ENCODE measurements at regions not wholly inside any gene's neighbourhood (a gene's known extent, or its start where the extent isn't known, plus 50 kb on each side); places are given as distances from the start of the nearest gene placed in this dataset.
A peak's percentile ranks its signal among the peaks of the same experiment; 100 is the strongest.

DNA sequence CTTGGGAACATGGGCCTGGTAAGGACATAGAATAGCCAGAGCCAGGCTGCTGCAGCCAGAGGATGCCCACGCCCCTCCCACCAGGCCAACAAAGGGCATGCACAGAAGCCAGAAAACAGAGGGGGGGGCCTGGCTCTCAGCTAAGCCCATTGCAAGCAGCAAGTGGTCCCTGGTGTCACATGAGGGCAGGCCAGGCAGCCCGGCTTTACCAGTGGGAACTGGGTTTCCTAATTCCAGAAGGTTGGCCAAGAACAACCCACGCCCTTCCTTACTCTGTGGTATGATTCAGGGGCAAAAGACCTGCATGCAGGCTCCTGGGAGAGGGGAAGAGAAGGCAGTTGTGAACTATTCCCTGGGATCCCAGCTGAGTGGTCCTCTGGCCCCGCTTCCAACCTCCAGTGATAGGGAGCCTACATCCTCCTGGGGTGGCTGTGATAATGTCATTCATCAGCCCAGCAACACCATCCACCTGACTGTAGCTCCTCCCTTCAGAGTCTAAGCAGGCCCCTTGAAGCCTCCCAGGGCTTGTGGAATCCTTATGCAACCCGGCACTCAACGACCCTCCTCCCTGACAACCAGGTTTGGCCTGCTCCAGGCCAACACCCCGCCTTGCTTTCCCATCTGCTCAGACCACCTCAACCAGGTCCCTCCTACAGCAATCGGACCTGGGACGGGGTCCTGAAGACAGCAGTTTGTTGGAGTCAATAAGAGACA lies 62.1 kb upstream of the LMO1 start:
- no peak for DNase-seq (ENCODE audit: low read depth)
- H3K4me3 ChIP-seq (ENCODE audit: low read depth, low read length) = no peak overlapping the region
- TF ChIP-seq, protein P1, sequence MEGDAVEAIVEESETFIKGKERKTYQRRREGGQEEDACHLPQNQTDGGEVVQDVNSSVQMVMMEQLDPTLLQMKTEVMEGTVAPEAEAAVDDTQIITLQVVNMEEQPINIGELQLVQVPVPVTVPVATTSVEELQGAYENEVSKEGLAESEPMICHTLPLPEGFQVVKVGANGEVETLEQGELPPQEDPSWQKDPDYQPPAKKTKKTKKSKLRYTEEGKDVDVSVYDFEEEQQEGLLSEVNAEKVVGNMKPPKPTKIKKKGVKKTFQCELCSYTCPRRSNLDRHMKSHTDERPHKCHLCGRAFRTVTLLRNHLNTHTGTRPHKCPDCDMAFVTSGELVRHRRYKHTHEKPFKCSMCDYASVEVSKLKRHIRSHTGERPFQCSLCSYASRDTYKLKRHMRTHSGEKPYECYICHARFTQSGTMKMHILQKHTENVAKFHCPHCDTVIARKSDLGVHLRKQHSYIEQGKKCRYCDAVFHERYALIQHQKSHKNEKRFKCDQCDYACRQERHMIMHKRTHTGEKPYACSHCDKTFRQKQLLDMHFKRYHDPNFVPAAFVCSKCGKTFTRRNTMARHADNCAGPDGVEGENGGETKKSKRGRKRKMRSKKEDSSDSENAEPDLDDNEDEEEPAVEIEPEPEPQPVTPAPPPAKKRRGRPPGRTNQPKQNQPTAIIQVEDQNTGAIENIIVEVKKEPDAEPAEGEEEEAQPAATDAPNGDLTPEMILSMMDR (conservative IDR thresholded peaks at IDR 0.05; ENCODE audit: low read depth, low read length) = no peak

DNA sequence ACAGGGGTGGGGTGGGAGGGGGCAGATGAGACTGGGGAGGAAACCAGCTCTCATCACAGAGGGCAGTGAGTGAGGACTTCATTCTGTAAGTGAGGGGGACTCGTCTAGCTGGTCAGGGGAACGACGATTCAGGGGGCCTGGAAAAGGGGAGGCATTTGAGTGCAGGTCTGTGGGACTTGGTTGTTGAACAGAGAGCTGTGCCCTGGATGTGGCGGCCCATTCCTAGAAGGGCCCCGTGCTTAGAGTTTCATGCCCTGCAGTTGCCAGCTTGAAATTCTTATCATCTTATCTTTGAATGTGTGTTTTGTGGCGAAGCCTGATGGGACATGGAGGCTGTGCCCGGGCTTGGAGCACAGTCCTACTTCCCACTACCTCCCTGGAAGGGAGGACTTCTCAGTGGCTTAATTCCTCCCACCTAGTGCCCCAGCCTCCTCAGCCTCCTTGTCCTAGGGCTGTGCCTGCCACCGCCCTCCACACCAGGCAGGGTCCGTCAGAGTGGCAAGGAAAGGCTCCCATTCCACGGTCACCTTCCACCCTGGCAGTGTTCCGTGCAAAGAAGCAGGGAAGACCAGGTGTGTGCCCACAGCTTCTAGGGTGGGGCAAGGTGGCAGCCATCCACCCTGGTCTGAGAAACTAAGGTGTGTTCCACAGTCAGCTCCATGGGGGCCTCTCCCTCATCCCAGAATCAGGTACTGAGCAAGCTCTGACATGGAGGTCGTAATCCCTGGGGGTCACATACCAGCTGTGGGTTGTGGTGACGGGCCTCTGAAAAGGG lies 59.7 kb upstream of the LMO1 start:
- H3K4me3 ChIP-seq (ENCODE audit: low read depth, low read length) = no peak overlapping the region
- DNase-seq (ENCODE audit: low read depth) = no peak
- TF ChIP-seq, protein P1 (conservative IDR thresholded peaks at IDR 0.05; ENCODE audit: low read depth, low read length) = no peak

DNA sequence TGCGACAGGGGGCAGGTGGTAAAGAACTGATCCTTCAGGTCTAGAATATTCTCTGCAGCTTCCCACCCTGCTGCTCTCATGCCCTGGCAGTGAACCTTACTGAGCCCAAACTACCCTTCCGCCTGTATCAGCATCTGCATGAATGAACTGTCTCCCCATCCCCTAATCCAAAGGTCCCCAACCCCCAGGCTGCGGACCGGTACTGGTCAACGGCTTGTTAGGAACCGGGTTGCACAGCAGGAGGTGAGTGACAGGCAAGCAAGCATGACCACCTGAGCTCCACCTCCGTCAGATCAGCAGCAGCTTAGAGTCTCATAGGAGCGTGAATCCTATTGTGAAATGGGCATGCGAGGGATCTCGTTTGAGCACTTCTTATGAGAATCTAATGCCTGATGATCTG lies 58.2 kb upstream of the LMO1 start:
- H3K4me3 ChIP-seq (ENCODE audit: low read depth, low read length) = no peak overlapping the region
- TF ChIP-seq, protein P1 (conservative IDR thresholded peaks at IDR 0.05; ENCODE audit: low read depth, low read length) = no peak
- DNase-seq (ENCODE audit: low read depth) = no peak

DNA sequence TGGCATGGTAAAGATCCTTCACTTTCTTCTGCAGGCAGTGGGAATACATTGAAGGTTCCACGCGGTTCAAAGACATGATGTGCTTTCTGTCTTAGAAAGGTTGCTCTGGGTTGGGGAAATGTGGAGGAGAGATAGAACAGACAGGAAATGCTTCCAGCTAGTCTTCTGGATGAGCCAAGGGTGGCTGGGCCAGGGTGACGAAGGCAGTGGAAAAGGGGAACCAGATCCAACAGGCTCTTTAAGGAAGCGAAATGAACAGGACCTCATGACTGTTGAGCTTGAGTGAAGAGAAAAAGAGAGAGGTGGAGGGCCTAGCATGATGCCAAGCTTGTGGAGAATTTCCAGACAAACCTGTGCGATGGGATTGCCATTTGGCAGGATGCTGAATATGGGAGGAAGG lies 56.4 kb upstream of the LMO1 start:
- no peak overlapping the region for H3K4me3 ChIP-seq (ENCODE audit: low read depth, low read length)
- no peak for DNase-seq (ENCODE audit: low read depth)
- TF ChIP-seq, protein P1 (conservative IDR thresholded peaks at IDR 0.05; ENCODE audit: low read depth, low read length) = no peak

DNA sequence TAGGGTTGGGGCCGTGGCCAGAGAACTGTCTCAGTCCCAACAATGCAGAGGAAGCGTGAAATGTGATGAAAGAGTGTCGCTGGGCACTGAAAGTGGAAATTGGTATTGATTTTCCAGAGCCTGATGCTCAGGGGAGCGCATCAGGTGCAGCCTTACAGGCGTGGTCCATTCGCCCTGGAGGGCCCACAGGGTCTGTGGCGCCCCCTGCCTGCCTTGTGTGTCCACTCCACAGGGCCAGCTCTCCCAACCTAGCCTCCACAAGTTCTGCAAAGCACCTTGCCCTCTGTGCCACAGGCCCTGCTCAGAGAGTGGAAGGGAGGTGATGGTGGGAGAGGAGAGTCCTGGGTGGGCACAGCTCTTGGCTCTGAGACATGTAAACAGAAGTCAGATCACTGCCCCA lies 54.9 kb upstream of the LMO1 start:
- no peak for DNase-seq (ENCODE audit: low read depth)
- H3K4me3 ChIP-seq (ENCODE audit: low read depth, low read length) = no peak overlapping the region
- TF ChIP-seq, protein P1 (conservative IDR thresholded peaks at IDR 0.05; ENCODE audit: low read depth, low read length) = peak; percentile 19

DNA sequence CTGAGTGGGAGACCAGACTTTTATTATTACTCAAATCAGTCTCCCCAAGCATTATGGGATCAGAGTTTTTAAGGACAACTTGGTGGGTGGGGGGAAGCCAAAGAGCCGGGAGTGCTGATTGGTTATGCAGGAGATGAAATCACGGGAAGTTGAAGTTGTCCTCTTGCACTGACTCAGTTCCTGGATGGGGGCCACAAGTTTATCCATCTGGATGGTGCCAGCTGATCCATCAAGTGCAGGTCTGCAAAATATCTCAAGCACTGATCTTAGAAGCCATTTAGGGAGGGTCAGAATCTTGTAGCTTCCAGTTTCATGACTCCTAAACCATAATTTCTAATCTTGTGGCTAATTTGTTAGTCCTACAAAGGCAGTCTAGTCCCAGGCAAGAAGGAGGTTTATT lies 53.5 kb upstream of the LMO1 start:
- no peak overlapping the region for H3K4me3 ChIP-seq (ENCODE audit: low read depth, low read length)
- TF ChIP-seq, protein P1 (conservative IDR thresholded peaks at IDR 0.05; ENCODE audit: low read depth, low read length) = no peak
- no peak for DNase-seq (ENCODE audit: low read depth)
